A549 (cell line): ENCODE measurements at regions not wholly inside any gene's neighbourhood (a gene's known extent, or its start where the extent isn't known, plus 50 kb on each side); places are given as distances from the start of the nearest gene placed in this dataset.

Experiments
- ATAC-seq, 2 experiments: fragments of 200-7000 bp in 1 of 2; fragments of >200 bp in 1 of 2; cut with Nextera tagmentation in 1 of 2; cut with Tn5 transposase in 1 of 2; 3 replicates each; pipeline versions ENCODE4 v1.8.0 to v1.9.1; 2018 to 2020; ENCODE audit warnings: mild to moderate bottlenecking in 1 of 2, moderate library complexity in 1 of 2
- CTCF ChIA-PET: fragments of 300-600 bp; sonication (Branson Sonifier 250); formaldehyde crosslinking; extraction: SDS; loops from one replicate; lab custom pipeline; 2021; ENCODE audit warnings: antibody characterized with exemption, inconsistent platforms; lab: Yijun Ruan, JAX
- POLR2A ChIA-PET: fragments of 350-600 bp; formaldehyde crosslinking; extraction: SDS; loops from one replicate; lab custom pipeline; 2021; ENCODE audit warnings: antibody characterized with exemption, inconsistent platforms; lab: Yijun Ruan, JAX
- DNase-seq, 2 experiments: peaks; one replicate each; pipeline versions ENCODE4 v3.0.0 to v3.0.0-alpha.2; 2011 to 2016; ENCODE audit warnings: low read depth in 1 of 2, low spot score in 1 of 2
- FAIRE-seq: peaks from 2 replicates; lab custom pipeline; 2011; peaks lifted over from hg19 to GRCh38; lab: Jason Lieb, UNC
- H3K27ac ChIP-seq, 2 experiments: fragments of >200 bp; sonication (Bioruptor Twin); formaldehyde crosslinking; 3 replicates each; pipeline ENCODE4 v1.5.1; 2016 to 2017
- H3K4me1 ChIP-seq: fragments of >200 bp; sonication (Bioruptor Twin); formaldehyde crosslinking; 3 replicates; pipeline ENCODE4 v1.6.1; 2016
- H3K4me2 ChIP-seq: fragments of >200 bp; sonication (Bioruptor Twin); formaldehyde crosslinking; 3 replicates; pipeline ENCODE4 v1.6.1; 2016
- H3K4me3 ChIP-seq: fragments of >200 bp; sonication (Bioruptor Twin); formaldehyde crosslinking; 3 replicates; pipeline ENCODE4 v1.5.1; 2016
- H3K9me3 ChIP-seq: fragments of >200 bp; sonication (Bioruptor Twin); formaldehyde crosslinking; 3 replicates; pipeline ENCODE4 v1.6.1; 2016
- BHLHE40 ChIP-seq: IDR thresholded peaks from 2 replicates; pipeline ENCODE4 v1.6.1; 2012; ENCODE audit warnings: low read depth, low read length, inconsistent platforms
- ESRRA ChIP-seq: fragments of 150-350 bp; IDR thresholded peaks from 2 replicates; pipeline ENCODE4 v1.6.1; 2014; ENCODE audit warnings: mild to moderate bottlenecking, low read length, borderline replicate concordance
- HOXB13 ChIP-seq: fragments of 250-450 bp; sonication (Bioruptor Pico); IDR thresholded peaks from 2 replicates; pipeline ENCODE4 v1.5.0; 2020; ENCODE audit warnings: low read depth, mild to moderate bottlenecking, moderate library complexity
- JUN ChIP-seq, 2 experiments: fragments of >200 bp; sonication (Bioruptor Twin); formaldehyde crosslinking; IDR thresholded peaks; 2 replicates in 1 of 2; 3 replicates in 1 of 2; pipeline ENCODE4 v1.6.1; 2016 to 2017
- JUNB ChIP-seq: fragments of >200 bp; sonication (Bioruptor Twin); formaldehyde crosslinking; IDR thresholded peaks from 2 replicates; pipeline ENCODE4 v1.6.1; 2016
- KDM5A ChIP-seq: fragments of 200-600 bp; sonication (generic); IDR thresholded peaks from 2 replicates; pipeline ENCODE4 v1.6.1; 2016; ENCODE audit warnings: antibody characterized with exemption, mild to moderate bottlenecking
- NFE2L2 ChIP-seq: fragments of 150-350 bp; conservative IDR thresholded peaks from 2 replicates; pipeline ENCODE4 v1.6.1; 2014; ENCODE audit warnings: low read length
- NPAS2 ChIP-seq: fragments of 250-450 bp; sonication (Bioruptor Pico); IDR thresholded peaks from 2 replicates; pipeline ENCODE4 v1.8.0; 2022; ENCODE audit warnings: mild to moderate bottlenecking, moderate library complexity, borderline replicate concordance
- NR3C1 ChIP-seq: fragments of >200 bp; sonication (Bioruptor Twin); formaldehyde crosslinking; IDR thresholded peaks from 3 replicates; pipeline ENCODE4 v1.6.1; 2017
- PHF8 ChIP-seq: fragments of 200-600 bp; sonication (generic); IDR thresholded peaks from 2 replicates; pipeline ENCODE4 v1.6.1; 2016; ENCODE audit warnings: low read depth, mild to moderate bottlenecking, antibody characterized with exemption, moderate library complexity, borderline replicate concordance
- POLR2A ChIP-seq: IDR thresholded peaks from 2 replicates; pipeline ENCODE4 v1.6.1; 2012; ENCODE audit warnings: mild to moderate bottlenecking, low read length
- RARB ChIP-seq: fragments of 250-450 bp; sonication (Bioruptor Pico); IDR thresholded peaks from 2 replicates; pipeline ENCODE4 v1.8.0; 2021; ENCODE audit warnings: mild to moderate bottlenecking, moderate library complexity
- RCOR1 ChIP-seq: fragments of 150-350 bp; IDR thresholded peaks from 2 replicates; pipeline ENCODE4 v1.6.1; 2014; ENCODE audit warnings: antibody characterized with exemption, low read length, low read depth
- RFX5 ChIP-seq: fragments of 450-650 bp; IDR thresholded peaks from 2 replicates; pipeline ENCODE4 v1.7.1; 2014; ENCODE audit warnings: antibody characterized with exemption, mild to moderate bottlenecking, moderate library complexity
- RNF2 ChIP-seq: fragments of 200-600 bp; sonication (generic); IDR thresholded peaks from 2 replicates; pipeline ENCODE4 v1.6.1; 2016; ENCODE audit warnings: low read depth, mild to moderate bottlenecking, antibody characterized with exemption, moderate library complexity, borderline replicate concordance
- SREBF2 ChIP-seq: fragments of 450-650 bp; IDR thresholded peaks from 2 replicates; pipeline ENCODE4 v1.6.1; 2014; ENCODE audit warnings: mild to moderate bottlenecking, moderate library complexity
- ZFP36 ChIP-seq: fragments of 450-650 bp; IDR thresholded peaks from 2 replicates; pipeline ENCODE4 v1.6.1; 2014; ENCODE audit warnings: borderline replicate concordance; ENCODE audit not compliant: partially characterized antibody
- WGBS: methylation state at CpG from one replicate; pipeline ENCODE4 v1.1.6; 2017; ENCODE audit errors: missing lambda C conversion rate; 5-methylcytosine and 5-hydroxymethylcytosine counted together
- TF ChIP-seq, protein P1 (sequence below): fragments of 200-600 bp; sonication (generic); IDR thresholded peaks from 2 replicates; pipeline ENCODE4 v1.6.1; 2016; ENCODE audit warnings: antibody characterized with exemption, mild to moderate bottlenecking, moderate library complexity
- TF ChIP-seq, protein P2 (sequence below): fragments of 450-650 bp; IDR thresholded peaks from 2 replicates; pipeline ENCODE4 v1.6.1; 2014; ENCODE audit warnings: antibody characterized with exemption
- TF ChIP-seq, protein P3 (sequence below): fragments of 150-350 bp; IDR thresholded peaks from 2 replicates; pipeline ENCODE4 v1.6.1; 2014; ENCODE audit warnings: low read depth, mild to moderate bottlenecking, low read length
- TF ChIP-seq, protein P4 (sequence below): IDR thresholded peaks from 2 replicates; pipeline ENCODE4 v1.6.1; 2012
- TF ChIP-seq, protein P5 (sequence below): fragments of >200 bp; sonication (Bioruptor Twin); formaldehyde crosslinking; IDR thresholded peaks from 3 replicates; pipeline ENCODE4 v1.6.1; 2016

DNA sequence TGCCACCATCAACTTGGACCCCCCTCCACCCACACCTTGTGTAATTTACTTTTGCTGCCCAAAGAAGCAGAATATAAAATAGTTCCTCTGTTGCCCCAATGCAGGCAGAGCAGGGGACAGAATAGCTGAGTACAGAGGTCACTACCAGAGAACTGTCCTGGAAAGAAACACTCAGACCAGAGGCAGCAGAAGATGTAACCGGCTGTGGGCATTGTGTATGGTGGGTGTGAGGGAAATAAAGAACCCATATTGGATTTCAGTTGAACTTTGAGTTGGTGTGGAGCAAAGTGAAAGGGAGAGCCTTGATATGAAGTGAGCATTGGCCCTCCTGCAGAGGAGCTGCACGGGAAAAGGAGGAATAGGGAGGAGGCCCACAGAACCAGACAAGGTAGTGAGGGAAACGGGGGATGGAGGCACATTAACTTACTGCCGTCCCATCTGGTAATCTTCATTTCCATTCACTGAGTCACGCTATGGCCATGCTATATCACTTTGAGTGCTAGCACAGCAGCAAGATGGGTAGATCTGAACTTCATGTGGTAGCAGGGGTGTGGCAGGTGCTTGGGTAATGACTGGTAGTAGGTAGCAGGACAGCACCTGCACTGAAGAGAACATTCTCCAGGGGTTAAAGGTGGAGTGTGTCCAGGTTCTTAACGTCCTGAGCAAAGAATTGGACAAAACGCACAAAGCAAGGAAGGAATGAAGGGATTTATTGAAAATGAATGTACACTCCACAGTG lies 56.3 kb upstream of the FBXO28 start:
- 66% methylated on average over 7 of the region's 7 CpGs for WGBS
- Histone ChIP-seq H3K4me3 (no peak overlapping the region), H3K27ac (no peak overlapping the region), H3K9me3 (no peaks in the 10 kb centered on the region), H3K4me1 (no peaks in the 10 kb centered on the region), H3K4me2 (no peak overlapping the region)
- FAIRE-seq (no peak), DNase-seq (no peak), ATAC-seq (no peak)
- ChIA-PET POLR2A (no interaction called here), CTCF (interaction anchor here (0.6 kb wide), 1 partner anchor 75 kb away, joined by 4 read pairs; no protein-coding TSS in a partner anchor)
- TF ChIP-seq POLR2A (no peak), ESRRA (no peak), KDM5A (no peak), RNF2 (no peak), RARB (no peak), NR3C1 (no peak), JUN (IDR thresholded peaks at IDR 0.05) (no peak), RCOR1 (no peak), ZFP36 (no peak), PHF8 (no peak), HOXB13 (CRISPR knock-in tag) (no peak), JUNB (no peak), NPAS2 (CRISPR knock-in tag) (no peak), RFX5 (no peak), NFE2L2 (no peak), BHLHE40 (no peak)
- TF ChIP-seq, protein P1, sequence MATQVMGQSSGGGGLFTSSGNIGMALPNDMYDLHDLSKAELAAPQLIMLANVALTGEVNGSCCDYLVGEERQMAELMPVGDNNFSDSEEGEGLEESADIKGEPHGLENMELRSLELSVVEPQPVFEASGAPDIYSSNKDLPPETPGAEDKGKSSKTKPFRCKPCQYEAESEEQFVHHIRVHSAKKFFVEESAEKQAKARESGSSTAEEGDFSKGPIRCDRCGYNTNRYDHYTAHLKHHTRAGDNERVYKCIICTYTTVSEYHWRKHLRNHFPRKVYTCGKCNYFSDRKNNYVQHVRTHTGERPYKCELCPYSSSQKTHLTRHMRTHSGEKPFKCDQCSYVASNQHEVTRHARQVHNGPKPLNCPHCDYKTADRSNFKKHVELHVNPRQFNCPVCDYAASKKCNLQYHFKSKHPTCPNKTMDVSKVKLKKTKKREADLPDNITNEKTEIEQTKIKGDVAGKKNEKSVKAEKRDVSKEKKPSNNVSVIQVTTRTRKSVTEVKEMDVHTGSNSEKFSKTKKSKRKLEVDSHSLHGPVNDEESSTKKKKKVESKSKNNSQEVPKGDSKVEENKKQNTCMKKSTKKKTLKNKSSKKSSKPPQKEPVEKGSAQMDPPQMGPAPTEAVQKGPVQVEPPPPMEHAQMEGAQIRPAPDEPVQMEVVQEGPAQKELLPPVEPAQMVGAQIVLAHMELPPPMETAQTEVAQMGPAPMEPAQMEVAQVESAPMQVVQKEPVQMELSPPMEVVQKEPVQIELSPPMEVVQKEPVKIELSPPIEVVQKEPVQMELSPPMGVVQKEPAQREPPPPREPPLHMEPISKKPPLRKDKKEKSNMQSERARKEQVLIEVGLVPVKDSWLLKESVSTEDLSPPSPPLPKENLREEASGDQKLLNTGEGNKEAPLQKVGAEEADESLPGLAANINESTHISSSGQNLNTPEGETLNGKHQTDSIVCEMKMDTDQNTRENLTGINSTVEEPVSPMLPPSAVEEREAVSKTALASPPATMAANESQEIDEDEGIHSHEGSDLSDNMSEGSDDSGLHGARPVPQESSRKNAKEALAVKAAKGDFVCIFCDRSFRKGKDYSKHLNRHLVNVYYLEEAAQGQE = no peak
- TF ChIP-seq, protein P2, sequence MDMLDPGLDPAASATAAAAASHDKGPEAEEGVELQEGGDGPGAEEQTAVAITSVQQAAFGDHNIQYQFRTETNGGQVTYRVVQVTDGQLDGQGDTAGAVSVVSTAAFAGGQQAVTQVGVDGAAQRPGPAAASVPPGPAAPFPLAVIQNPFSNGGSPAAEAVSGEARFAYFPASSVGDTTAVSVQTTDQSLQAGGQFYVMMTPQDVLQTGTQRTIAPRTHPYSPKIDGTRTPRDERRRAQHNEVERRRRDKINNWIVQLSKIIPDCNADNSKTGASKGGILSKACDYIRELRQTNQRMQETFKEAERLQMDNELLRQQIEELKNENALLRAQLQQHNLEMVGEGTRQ = no peak

DNA sequence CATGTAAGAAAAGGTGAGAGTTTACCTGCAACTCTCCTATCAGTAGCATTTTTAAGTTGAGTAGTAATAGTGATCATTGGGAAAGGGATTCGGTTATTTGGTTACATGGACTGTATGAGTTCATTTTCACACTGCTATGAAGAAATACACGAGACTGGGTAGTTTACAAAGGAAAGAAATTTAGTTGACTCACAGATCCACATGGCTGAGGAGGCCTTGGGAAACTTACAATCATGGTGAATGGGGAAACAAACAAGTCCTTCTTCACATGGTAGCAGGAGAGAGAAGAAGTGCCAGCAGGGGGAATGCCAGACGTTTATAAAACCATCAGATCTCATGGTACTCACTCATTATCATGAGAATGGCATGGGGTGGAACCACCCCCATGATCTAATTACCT lies 59.3 kb upstream of the FBXO28 start:
- no peak for DNase-seq
- ATAC-seq = no peak
- H3K4me2 ChIP-seq = no peak overlapping the region
- no peak for FAIRE-seq
- ChIA-PET POLR2A (no interaction called here), CTCF (no interaction called here)
- H3K27ac ChIP-seq = no peak overlapping the region
- H3K9me3 ChIP-seq = no peaks in the 10 kb centered on the region
- no peak overlapping the region for H3K4me3 ChIP-seq
- peaks cover 5% of the 10 kb centered on the region; the same call in 2 of the 3 replicates for H3K4me1 ChIP-seq
- 41% methylated on average over 3 of the region's 3 CpGs for WGBS
- TF ChIP-seq, protein P3, sequence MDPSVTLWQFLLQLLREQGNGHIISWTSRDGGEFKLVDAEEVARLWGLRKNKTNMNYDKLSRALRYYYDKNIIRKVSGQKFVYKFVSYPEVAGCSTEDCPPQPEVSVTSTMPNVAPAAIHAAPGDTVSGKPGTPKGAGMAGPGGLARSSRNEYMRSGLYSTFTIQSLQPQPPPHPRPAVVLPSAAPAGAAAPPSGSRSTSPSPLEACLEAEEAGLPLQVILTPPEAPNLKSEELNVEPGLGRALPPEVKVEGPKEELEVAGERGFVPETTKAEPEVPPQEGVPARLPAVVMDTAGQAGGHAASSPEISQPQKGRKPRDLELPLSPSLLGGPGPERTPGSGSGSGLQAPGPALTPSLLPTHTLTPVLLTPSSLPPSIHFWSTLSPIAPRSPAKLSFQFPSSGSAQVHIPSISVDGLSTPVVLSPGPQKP = no peak
- no peak for TF ChIP-seq SREBF2
- TF ChIP-seq, protein P4, sequence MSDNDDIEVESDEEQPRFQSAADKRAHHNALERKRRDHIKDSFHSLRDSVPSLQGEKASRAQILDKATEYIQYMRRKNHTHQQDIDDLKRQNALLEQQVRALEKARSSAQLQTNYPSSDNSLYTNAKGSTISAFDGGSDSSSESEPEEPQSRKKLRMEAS = no peak
- TF ChIP-seq, protein P5, sequence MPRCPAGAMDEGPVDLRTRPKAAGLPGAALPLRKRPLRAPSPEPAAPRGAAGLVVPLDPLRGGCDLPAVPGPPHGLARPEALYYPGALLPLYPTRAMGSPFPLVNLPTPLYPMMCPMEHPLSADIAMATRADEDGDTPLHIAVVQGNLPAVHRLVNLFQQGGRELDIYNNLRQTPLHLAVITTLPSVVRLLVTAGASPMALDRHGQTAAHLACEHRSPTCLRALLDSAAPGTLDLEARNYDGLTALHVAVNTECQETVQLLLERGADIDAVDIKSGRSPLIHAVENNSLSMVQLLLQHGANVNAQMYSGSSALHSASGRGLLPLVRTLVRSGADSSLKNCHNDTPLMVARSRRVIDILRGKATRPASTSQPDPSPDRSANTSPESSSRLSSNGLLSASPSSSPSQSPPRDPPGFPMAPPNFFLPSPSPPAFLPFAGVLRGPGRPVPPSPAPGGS = no peak
- TF ChIP-seq, all 56 proteins: peak for 0
